ENCODE measurements at regions not wholly inside any gene's neighbourhood (a gene's known extent, or its start where the extent isn't known, plus 50 kb on each side); places are given as distances from the start of the nearest gene placed in this dataset.

DNA sequence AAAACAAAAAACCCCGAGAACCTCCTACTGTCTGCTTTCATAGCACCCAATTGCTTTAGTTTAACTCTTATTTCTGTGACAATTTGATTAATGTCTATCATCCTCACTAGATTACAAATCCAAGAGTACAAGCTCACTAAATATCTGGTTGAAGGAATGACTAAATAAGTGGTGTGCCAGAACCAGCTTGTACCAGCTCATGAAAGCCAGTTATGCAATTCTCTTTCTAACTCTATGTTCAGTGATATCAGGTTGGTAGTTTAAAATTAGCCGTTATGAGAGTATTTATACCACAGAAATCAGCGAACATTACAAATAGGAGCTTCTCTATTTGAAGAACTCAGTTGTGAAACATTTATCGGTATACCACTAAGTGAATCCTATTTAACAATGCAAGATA, 137.2 kb upstream of the MITF start:
- Histone ChIP-seq H3K36me3 (replicated peaks; ENCODE audit: insufficient read depth, low read depth) (no peaks in the 10 kb centered on the region), H3K27ac (no peak overlapping the region), H3K79me2 (no peaks in the 10 kb centered on the region), H3K4me2 (no peak overlapping the region), H3K27me3 (no peaks in the 10 kb centered on the region), H3K4me1 (ENCODE audit: insufficient read depth) (no peaks in the 10 kb centered on the region), H2AFZ (no peak overlapping the region), H4K20me1 (ENCODE audit: insufficient read depth, poor library complexity, severe bottlenecking) (no peaks in the 10 kb centered on the region), H3K9me2 (replicated peaks; ENCODE audit: insufficient read depth) (no peaks in the 10 kb centered on the region), H3K4me3 (no peak overlapping the region), H3K9me3 (ENCODE audit: low read depth) (no peaks in the 10 kb centered on the region)
- 91% methylated on average over 4 of the region's 4 CpGs for WGBS (ENCODE audit: low lambda C conversion rate, missing lambda C conversion rate)
- DNase-seq (ENCODE audit: low spot score), result no peak
- no peak for TF ChIP-seq EZH2 (IDR thresholded peaks at IDR 0.05; ENCODE audit: borderline replicate concordance)

DNA sequence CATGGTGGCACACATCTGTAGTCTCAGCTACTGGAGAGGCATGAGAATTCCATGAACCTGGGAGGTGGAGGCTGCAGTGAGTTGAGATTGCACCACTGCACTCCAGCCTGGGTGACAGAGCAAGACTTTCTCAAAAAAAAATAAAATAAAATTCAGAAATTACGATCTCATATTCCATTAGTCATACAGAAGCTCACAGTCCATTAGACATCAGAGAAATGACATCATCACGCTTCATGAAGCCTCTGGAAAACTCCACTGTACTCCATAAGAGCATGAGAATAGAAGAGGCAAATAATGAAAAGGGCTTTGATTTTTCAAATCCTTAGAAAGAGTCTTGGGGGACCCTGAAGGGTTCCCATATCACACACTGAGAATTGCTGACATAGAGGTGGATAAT, 145.0 kb upstream of the MITF start:
- no peaks in the 10 kb centered on the region for H3K79me2 ChIP-seq
- TF ChIP-seq, protein P1, sequence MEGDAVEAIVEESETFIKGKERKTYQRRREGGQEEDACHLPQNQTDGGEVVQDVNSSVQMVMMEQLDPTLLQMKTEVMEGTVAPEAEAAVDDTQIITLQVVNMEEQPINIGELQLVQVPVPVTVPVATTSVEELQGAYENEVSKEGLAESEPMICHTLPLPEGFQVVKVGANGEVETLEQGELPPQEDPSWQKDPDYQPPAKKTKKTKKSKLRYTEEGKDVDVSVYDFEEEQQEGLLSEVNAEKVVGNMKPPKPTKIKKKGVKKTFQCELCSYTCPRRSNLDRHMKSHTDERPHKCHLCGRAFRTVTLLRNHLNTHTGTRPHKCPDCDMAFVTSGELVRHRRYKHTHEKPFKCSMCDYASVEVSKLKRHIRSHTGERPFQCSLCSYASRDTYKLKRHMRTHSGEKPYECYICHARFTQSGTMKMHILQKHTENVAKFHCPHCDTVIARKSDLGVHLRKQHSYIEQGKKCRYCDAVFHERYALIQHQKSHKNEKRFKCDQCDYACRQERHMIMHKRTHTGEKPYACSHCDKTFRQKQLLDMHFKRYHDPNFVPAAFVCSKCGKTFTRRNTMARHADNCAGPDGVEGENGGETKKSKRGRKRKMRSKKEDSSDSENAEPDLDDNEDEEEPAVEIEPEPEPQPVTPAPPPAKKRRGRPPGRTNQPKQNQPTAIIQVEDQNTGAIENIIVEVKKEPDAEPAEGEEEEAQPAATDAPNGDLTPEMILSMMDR (IDR thresholded peaks at IDR 0.05; ENCODE audit: poor library complexity), result no peak
- no peak for TF ChIP-seq EZH2 (IDR thresholded peaks at IDR 0.05; ENCODE audit: borderline replicate concordance)
- TF ChIP-seq EZH2phosphoT487 (IDR thresholded peaks at IDR 0.05; ENCODE audit: low read depth, severe bottlenecking, unreplicated experiment), result no peak
- H3K27ac ChIP-seq, result no peak overlapping the region
- H3K9me2 ChIP-seq (replicated peaks; ENCODE audit: insufficient read depth), result no peaks in the 10 kb centered on the region
- H3K9me3 ChIP-seq (ENCODE audit: low read depth), result no peaks in the 10 kb centered on the region
- H3K4me3 ChIP-seq, result no peak overlapping the region
- H3K27me3 ChIP-seq, result peaks cover 3% of the 10 kb centered on the region
- H2AFZ ChIP-seq, result no peak overlapping the region
- no peaks in the 10 kb centered on the region for H3K4me1 ChIP-seq (ENCODE audit: insufficient read depth)
- H3K36me3 ChIP-seq (replicated peaks; ENCODE audit: insufficient read depth, low read depth), result no peaks in the 10 kb centered on the region
- no peak overlapping the region for H3K4me2 ChIP-seq
- no peaks in the 10 kb centered on the region for H4K20me1 ChIP-seq (ENCODE audit: insufficient read depth, poor library complexity, severe bottlenecking)
- WGBS (ENCODE audit: low lambda C conversion rate, missing lambda C conversion rate), result 94% methylated on average over 2 of the region's 2 CpGs
- DNase-seq (ENCODE audit: low spot score), result no peak

DNA sequence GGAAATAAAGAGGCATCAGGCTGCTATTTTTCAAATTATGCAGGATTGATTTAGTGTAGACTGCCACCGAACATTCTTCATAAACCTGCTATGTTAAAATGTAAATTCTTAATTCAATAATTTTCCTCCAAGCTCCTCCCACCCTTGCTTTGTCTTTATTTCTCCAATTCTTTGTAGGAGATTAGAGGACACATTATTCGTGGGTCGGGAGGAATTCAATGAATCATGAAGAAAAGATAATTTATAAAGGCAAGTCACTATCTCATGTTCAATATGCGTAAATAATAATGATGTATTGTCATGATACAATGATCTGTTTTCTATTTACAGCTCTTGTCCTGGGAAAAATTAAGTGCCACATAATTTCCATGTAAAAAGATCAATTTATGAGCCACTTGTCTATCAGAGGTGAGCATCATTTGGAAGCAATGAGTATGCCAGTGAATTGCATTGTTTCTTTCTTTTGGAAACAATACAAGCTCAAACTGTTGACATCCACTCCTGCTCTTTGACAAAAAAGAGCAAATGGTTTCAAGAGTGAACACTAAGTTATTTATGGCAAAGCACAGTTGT, 148.0 kb upstream of the MITF start:
- Histone ChIP-seq H3K4me3 (no peak overlapping the region), H3K79me2 (no peaks in the 10 kb centered on the region), H2AFZ (no peak overlapping the region), H3K27ac (no peak overlapping the region), H3K27me3 (peaks cover 3% of the 10 kb centered on the region), H3K36me3 (replicated peaks; ENCODE audit: insufficient read depth, low read depth) (no peaks in the 10 kb centered on the region), H3K4me2 (no peak overlapping the region), H3K9me3 (ENCODE audit: low read depth) (no peaks in the 10 kb centered on the region), H4K20me1 (ENCODE audit: insufficient read depth, poor library complexity, severe bottlenecking) (no peaks in the 10 kb centered on the region), H3K4me1 (ENCODE audit: insufficient read depth) (no peaks in the 10 kb centered on the region), H3K9me2 (replicated peaks; ENCODE audit: insufficient read depth) (no peaks in the 10 kb centered on the region)
- TF ChIP-seq EZH2 (IDR thresholded peaks at IDR 0.05; ENCODE audit: borderline replicate concordance), result no peak
- TF ChIP-seq, protein P1 (IDR thresholded peaks at IDR 0.05; ENCODE audit: poor library complexity), result no peak
- DNase-seq (ENCODE audit: low spot score), result no peak
- 87% methylated on average over 4 of the region's 4 CpGs for WGBS (ENCODE audit: low lambda C conversion rate, missing lambda C conversion rate)

DNA sequence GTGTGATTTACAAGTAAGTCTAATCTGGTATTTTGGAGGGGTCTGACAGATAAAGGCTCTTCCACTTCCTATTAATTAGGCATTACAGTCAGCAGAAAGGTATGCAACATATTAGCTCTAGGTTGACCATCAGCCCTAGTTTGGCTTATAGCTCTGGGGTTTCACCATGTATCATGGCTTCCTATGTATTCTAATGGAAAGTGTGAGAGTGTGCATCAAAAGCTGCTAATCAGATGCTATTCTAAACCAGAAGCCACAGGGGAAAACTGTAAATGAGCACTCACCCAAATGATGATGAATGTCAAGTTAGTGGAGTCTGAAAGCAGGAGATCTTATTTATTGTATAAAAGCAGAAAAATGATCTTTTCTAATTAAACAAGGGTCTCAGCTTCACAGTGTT, 149.2 kb upstream of the MITF start:
- Histone ChIP-seq H4K20me1 (ENCODE audit: insufficient read depth, poor library complexity, severe bottlenecking) (no peaks in the 10 kb centered on the region), H3K4me2 (no peak overlapping the region)

More for the DNA sequence above, 149.2 kb upstream of the MITF start:
- H3K4me3 ChIP-seq, result no peak overlapping the region
- TF ChIP-seq EZH2 (IDR thresholded peaks at IDR 0.05; ENCODE audit: borderline replicate concordance) (no peak), EZH2phosphoT487 (IDR thresholded peaks at IDR 0.05; ENCODE audit: low read depth, severe bottlenecking, unreplicated experiment) (no peak)
- TF ChIP-seq, protein P1 (IDR thresholded peaks at IDR 0.05; ENCODE audit: poor library complexity), result no peak
- no peaks in the 10 kb centered on the region for H3K4me1 ChIP-seq (ENCODE audit: insufficient read depth)
- H3K79me2 ChIP-seq, result no peaks in the 10 kb centered on the region
- no peaks in the 10 kb centered on the region for H3K9me3 ChIP-seq (ENCODE audit: low read depth)
- no peaks in the 10 kb centered on the region for H3K9me2 ChIP-seq (replicated peaks; ENCODE audit: insufficient read depth)
- H3K27me3 ChIP-seq, result peaks cover 3% of the 10 kb centered on the region
- H2AFZ ChIP-seq, result no peak overlapping the region
- H3K36me3 ChIP-seq (replicated peaks; ENCODE audit: insufficient read depth, low read depth), result no peaks in the 10 kb centered on the region
- no peak overlapping the region for H3K27ac ChIP-seq
- no peak for DNase-seq (ENCODE audit: low spot score)

All from hepatocyte (in vitro differentiated cells).